ENCODE measurements at regions not wholly inside any gene's neighbourhood (a gene's known extent, or its start where the extent isn't known, plus 50 kb on each side); places are given as distances from the start of the nearest gene placed in this dataset.

DNA sequence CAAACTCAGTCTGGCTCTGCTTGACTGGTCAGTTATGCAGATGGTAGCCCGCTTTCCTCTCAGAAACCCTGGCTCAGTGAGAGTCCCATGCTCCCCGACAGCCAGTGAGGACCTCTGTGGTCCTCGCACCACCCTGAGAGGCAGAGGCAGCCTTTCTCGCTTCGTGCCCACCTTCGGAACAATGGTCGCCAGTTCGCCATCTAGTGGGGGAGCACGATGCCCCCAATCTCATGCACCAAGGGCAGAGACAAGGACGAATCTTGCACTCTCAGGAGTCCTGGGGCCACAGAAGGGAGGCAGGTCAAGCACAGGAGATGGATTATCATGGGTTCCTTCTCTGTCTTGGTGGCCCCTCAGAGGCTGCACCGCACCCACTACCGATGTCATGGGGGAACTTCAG lies 75.2 kb downstream of the RHCG start:
- FAIRE-seq (no peak), DNase-seq (ENCODE audit: extremely low spot score, insufficient read length, low read depth) (no peak)

GRCh38 chr15:89419370-89419984 lies 76.9 kb downstream of the RHCG start:
- no peak for FAIRE-seq
- no peak for DNase-seq (ENCODE audit: extremely low spot score, insufficient read length, low read depth)

- DNase-seq (ENCODE audit: extremely low spot score, insufficient read length, low read depth): no peak
Observed at GRCh38 chr15:89417206-89417725, 79.1 kb downstream of the RHCG start.

DNA sequence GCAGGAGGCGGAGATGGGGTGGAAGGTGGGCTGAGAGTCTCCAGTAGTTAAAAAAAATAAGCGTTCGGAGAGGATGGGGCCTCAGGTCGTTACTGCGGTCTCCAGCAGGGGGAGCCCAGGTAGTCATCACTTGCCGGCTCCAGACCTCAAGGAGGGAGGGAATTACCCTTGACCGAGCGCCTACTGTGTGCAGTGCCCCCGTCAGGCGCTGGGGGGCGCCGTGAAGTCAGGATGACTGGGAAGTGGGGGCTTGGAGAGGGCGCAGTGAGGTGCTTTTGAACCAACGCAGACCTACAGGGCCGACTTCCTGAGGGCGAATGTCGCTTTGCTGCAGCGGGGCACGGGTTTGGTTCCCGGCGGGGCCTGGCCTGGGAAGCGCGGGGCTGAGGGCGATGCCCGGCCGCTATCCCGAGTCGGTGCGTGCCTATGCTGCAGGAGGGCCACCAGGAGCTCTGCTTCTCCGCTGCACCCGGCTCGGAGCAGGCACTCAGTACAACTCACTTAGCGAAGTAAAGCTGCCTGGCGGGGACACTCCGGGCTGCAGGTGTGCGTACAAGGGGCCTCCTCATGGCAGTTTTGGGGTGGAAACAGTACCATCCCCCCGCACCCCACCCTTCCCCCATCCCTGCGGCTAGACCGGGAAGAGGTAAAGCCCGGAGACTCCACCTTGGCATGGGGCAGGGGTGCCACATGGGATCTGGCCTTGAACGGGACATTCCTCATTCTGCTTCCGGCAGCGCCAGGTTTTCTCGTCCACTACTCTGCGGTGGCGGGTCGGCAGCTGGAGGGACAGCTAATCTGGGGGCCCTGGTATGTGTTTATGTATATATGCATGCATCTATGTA lies 79.8 kb downstream of the RHCG start:
- peak; percentile 93 for FAIRE-seq

More at GRCh38 chr15:89417206-89417725, 79.1 kb downstream of the RHCG start:
- no peak for FAIRE-seq

DNA sequence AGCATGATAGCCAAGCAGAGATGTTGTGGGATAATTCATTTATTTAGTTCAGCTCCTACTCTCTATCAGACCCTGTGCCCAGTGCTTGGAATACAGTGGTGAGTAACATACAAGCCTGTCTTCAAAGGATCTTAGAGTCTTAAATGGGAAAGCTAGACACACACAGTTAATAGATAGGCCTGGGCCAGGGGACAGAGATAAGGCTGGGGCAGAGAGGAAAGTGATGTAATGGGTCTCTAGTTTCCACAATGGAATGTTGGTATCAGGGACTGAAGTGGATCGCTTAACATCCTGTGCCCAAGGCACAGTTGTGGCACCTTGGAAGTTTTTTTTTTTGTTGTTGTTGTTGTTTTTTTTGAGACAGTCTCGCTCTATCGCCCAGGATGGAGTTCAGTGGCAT lies 79.9 kb upstream of the POLG start:
- FAIRE-seq: no peak
- DNase-seq (ENCODE audit: extremely low spot score, insufficient read length, low read depth): no peak

More for the DNA sequence above, 79.8 kb downstream of the RHCG start:
- DNase-seq (ENCODE audit: extremely low spot score, insufficient read length, low read depth): peak; percentile 78

- FAIRE-seq (no peak), DNase-seq (ENCODE audit: extremely low spot score, insufficient read length, low read depth) (no peak)
Observed at GRCh38 chr15:89413877-89414276, 79.3 kb upstream of the POLG start.

DNA sequence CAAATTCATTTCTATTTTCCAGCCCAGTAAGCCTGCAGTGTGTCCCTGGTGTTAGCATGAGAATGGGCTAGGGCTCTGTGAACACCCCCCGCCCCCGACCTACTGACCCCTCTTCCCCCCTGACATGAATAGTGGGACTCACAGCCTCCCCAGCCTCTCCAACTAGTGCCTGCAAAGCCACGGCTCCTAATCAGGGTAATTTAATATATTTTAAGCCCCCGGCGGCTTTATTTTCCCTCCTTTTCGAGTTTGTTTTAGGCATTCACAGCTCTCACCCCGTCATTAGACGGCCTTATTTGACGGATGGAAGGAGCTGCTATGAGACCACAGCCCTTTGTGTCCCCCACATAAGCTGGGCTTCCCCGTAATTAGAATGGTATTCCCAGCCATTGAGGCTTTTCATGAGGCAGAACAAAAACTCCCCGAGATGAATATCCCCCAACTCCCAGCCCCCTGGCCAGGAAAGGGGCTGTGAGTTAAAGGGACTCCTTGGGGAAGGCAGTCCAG lies 78.3 kb upstream of the POLG start:
- FAIRE-seq: no peak
- DNase-seq (ENCODE audit: extremely low spot score, insufficient read length, low read depth): no peak

GRCh38 chr15:89410039-89410435 lies 75.4 kb upstream of the POLG start:
- FAIRE-seq (no peak), DNase-seq (ENCODE audit: extremely low spot score, insufficient read length, low read depth) (no peak)

DNA sequence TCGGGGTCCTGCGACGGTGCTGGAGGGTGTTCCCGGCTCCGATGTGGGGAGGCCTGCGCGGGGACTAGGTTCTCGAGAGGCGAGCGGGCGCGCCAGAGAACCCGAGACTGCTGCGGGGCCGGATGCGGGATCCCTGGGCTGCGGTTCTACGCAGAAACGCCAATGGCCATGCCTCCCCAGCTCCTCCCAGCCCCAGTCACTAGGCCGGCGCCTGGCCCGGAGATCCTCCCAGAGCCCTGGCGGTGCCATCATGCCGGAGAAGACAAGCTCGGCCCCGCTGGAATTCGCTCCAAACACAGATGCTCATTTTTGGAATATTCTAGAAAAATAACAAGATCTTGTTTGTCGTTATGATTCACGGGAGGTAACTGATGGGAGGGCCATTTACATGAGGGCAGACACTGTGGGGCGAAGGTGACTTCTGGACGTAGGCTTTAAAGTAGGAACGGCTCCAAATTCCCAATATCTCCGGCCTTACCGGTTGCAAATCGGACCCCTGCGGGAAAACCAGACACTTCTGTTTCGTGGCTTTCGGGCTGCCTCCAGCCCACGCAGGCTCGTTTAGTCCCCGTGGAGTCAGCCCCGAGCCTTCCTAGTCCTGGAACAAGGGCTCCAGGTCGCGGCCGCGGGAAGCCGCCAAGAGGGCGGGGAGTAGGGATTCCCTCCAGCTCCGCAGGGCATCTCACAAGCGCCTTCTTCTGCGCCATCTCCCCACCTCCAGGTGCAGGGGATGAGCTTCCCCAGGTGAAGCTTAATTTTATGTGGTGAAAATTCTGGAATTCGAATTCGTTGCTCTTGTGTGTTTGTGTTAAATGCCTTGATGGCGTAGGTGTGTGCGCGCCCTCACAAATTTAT lies 74.8 kb upstream of the POLG start:
- FAIRE-seq: no peak
- no peak for DNase-seq (ENCODE audit: extremely low spot score, insufficient read length, low read depth)

- DNase-seq (ENCODE audit: extremely low spot score, insufficient read length, low read depth): no peak
- FAIRE-seq: no peak
Observed at GRCh38 chr15:89408372-89409183, 74.0 kb upstream of the POLG start.

DNA sequence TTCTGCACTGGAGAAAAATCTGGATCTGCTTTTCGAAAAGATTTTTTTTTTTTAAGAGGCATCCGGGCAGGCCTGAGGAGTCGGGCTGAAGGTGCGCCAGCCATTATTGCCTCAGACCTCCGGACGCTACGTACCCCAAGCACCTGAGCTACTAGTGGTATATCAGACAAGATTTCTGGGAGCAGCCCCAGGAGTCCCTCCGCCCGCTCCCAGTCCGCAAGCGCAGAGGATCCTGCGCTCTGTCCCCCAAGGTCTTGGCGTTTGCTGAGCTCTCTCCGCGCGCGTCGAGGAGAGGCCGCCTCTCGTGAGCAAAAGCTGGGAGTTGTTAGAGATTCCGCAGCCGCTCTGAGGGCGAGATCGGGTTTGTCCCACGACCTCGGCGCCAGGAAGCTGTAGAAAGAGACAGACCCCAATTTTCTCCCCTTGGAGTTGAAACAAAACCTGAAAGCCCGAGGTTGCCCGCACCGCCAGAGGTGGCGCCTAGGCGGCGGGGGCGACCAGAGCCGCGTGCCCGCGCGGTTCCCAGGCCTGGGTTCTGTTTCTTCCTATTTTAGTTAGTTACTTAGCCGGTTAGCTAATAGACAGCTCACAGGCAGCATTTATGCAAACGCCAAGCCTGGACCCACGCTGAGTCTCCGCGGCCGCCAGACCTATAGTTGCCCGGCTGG lies 72.5 kb upstream of the POLG start:
- no peak for DNase-seq (ENCODE audit: extremely low spot score, insufficient read length, low read depth)

GRCh38 chr15:89406218-89406939 lies 71.8 kb upstream of the POLG start:
- DNase-seq (ENCODE audit: extremely low spot score, insufficient read length, low read depth) (no peak), FAIRE-seq (no peak)

More for the DNA sequence above, 72.5 kb upstream of the POLG start:
- FAIRE-seq: no peak

GRCh38 chr15:89405494-89405893 lies 70.9 kb upstream of the POLG start:
- DNase-seq (ENCODE audit: extremely low spot score, insufficient read length, low read depth): no peak
- no peak for FAIRE-seq

DNA sequence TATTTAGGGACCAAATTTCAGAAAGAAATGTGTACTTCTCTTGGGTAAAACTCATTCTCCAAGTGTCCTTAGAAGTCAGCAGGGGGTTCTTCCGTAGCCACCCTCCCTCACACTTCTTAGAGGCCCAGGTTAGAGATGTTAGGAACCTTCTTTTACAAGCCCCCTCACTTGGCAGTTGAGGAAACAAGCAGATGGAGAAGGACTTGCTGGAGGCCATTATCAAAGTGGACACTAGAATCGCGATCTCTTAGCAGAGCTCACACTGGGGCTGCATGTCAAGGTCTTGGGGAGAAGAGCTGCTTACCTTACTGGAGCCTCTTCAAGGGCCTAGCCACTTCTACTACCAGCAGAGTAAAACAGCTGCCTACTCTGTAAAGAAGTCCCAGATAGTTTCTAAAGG lies 69.4 kb upstream of the POLG start:
- DNase-seq (ENCODE audit: extremely low spot score, insufficient read length, low read depth): no peak
- peak; percentile 12 for FAIRE-seq

DNA sequence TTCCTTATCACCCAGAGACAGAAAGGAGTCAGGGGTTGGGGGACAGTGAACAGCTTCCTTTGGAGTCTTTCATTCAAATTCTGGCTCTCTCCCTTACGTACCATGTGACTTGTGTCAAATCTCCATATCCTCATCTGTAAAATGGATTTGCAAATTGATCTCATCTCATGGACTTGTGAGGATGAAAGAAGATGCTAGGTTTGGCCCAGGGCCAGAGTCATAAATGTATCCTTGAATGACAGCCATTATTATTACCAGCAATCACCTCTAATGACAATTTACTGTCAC lies 67.8 kb upstream of the POLG start:
- FAIRE-seq (no peak), DNase-seq (ENCODE audit: extremely low spot score, insufficient read length, low read depth) (no peak)

DNA sequence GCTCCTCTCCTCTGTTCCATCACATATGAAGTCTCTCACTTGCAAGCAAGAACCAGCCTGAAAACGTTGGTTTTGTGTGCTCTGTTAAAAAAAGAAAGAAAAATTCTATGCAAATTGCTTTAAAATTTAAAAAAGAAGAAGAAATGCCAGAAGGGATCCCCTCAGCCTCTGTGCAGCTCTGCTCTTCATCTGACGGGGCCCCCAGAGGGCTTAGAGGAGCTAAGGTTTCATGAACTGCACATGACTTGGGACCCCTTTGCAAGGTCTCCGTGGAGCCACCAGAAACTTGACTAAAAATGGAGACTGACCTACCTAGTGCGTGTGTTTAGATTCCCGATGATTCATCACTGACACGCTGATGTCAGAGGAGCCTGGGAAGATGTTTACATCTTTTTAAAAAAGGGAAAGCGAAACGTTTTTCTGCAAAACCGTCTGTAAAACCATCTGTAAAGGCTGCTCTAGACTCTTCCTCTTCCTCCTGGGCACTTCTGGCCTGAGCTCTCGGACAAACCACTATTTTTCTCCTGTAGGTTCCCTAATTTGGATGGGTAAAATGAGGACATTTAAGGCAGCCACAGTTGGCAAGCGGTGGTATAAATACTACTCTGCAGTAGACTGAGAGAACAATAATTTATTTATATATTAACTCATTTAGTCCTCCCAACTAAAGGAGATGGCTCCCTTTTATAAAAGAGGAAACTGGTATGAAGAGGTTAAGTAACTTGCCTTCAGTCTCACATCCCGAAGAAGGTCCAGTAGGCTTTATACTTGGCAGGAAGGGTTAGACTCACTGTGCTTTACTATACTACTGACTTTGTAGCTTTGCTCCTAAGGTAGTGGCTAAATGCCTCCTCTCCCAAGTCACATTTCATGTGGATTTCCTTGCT lies 67.2 kb upstream of the POLG start:
- FAIRE-seq: peak; percentile 85
- no peak for DNase-seq (ENCODE audit: extremely low spot score, insufficient read length, low read depth)

- DNase-seq (ENCODE audit: extremely low spot score, insufficient read length, low read depth) (no peak), FAIRE-seq (no peak)
Observed at GRCh38 chr15:89400782-89401545, 66.3 kb upstream of the POLG start.

Data from GM18507 (cell line).